Hepatocyte (in vitro differentiated cells): ENCODE measurements at regions not wholly inside any gene's neighbourhood (a gene's known extent, or its start where the extent isn't known, plus 50 kb on each side); places are given as distances from the start of the nearest gene placed in this dataset.
"Not testable (repeated sequence)": the region's sequence is repeated elsewhere in the genome, so short reads cannot be mapped to it uniquely, and the experiment has no call there.

ENCODE experiments used
- CTCF ChIP-seq: fragments of 200-600 bp; sonication (generic); IDR thresholded peaks from 2 replicates; pipeline ENCODE4 v1.5.1; 2016; ENCODE audit warnings: antibody characterized with exemption, mild to moderate bottlenecking; ENCODE audit not compliant: poor library complexity
- EZH2 ChIP-seq: fragments of 200-600 bp; sonication (generic); IDR thresholded peaks from 2 replicates; pipeline ENCODE4 v1.6.1; 2016; ENCODE audit warnings: antibody characterized with exemption, mild to moderate bottlenecking, borderline replicate concordance
- EZH2phosphoT487 ChIP-seq: fragments of 200-600 bp; sonication (generic); IDR thresholded peaks from one replicate; pipeline ENCODE4 v1.6.1; 2018; ENCODE audit warnings: antibody characterized with exemption, mild to moderate bottlenecking, low read depth, moderate library complexity; ENCODE audit not compliant: unreplicated experiment, severe bottlenecking

GRCh38 chr6:57975127-57975526, 657.7 kb downstream of the PRIM2 start:
- not testable (repeated sequence) for TF ChIP-seq CTCF, EZH2, EZH2phosphoT487
